IPS-NIHi7 (cell line): ENCODE measurements at regions not wholly inside any gene's neighbourhood (a gene's known extent, or its start where the extent isn't known, plus 50 kb on each side); places are given as distances from the start of the nearest gene placed in this dataset.
A peak's percentile ranks its signal among the peaks of the same experiment; 100 is the strongest.

Experiments used
- DNase-seq: peaks from one replicate; pipeline ENCODE4 v3.0.0; 2012; ENCODE audit warnings: mixed read lengths; ENCODE audit errors: extremely low spot score

GRCh38 chr9:108512426-108513173, 343.2 kb downstream of the ACTL7B start:
- DNase-seq, result peak; percentile 48

GRCh38 chr9:108511307-108511706, 344.5 kb downstream of the ACTL7B start:
- DNase-seq, result no peak

- no peak for DNase-seq
Observed at GRCh38 chr9:108496846-108497245, 358.9 kb downstream of the ACTL7B start.

GRCh38 chr9:108489567-108489966, 366.2 kb downstream of the ACTL7B start:
- DNase-seq, result no peak

- DNase-seq, result no peak
Observed at GRCh38 chr9:108486831-108487230, 369.0 kb downstream of the ACTL7B start.

- no peak for DNase-seq
Observed at GRCh38 chr9:108484468-108484867, 371.3 kb downstream of the ACTL7B start.

- peak; percentile 12 for DNase-seq
Observed at GRCh38 chr9:108483676-108484075, 372.1 kb downstream of the ACTL7B start.

GRCh38 chr9:108479989-108480652, 375.7 kb downstream of the ACTL7B start:
- DNase-seq, result no peak

- no peak for DNase-seq
Observed at GRCh38 chr9:108478431-108479332, 377.1 kb downstream of the ACTL7B start.

- DNase-seq, result no peak
Observed at GRCh38 chr9:108477529-108478006, 378.2 kb downstream of the ACTL7B start.

- no peak for DNase-seq
Observed at GRCh38 chr9:108476574-108476973, 379.2 kb downstream of the ACTL7B start.

GRCh38 chr9:108475813-108476212, 380.0 kb downstream of the ACTL7B start:
- DNase-seq, result no peak

GRCh38 chr9:108474356-108474755, 381.4 kb downstream of the ACTL7B start:
- no peak for DNase-seq

GRCh38 chr9:108473209-108474112, 382.3 kb downstream of the ACTL7B start:
- no peak for DNase-seq

- DNase-seq, result no peak
Observed at GRCh38 chr9:108469654-108470053, 386.1 kb downstream of the ACTL7B start.

- peak; percentile 43 for DNase-seq
Observed at GRCh38 chr9:108468364-108468763, 387.4 kb downstream of the ACTL7B start.

- DNase-seq, result no peak
Observed at GRCh38 chr9:108467653-108468324, 388.0 kb downstream of the ACTL7B start.

GRCh38 chr9:108467161-108467560, 388.6 kb downstream of the ACTL7B start:
- DNase-seq, result no peak

- no peak for DNase-seq
Observed at GRCh38 chr9:108466304-108466703, 389.5 kb downstream of the ACTL7B start.

GRCh38 chr9:108463932-108464606, 391.7 kb downstream of the ACTL7B start:
- no peak for DNase-seq
